ENCODE measurements at regions not wholly inside any gene's neighbourhood (a gene's known extent, or its start where the extent isn't known, plus 50 kb on each side); places are given as distances from the start of the nearest gene placed in this dataset.
"Not testable (repeated sequence)": the region's sequence is repeated elsewhere in the genome, so short reads cannot be mapped to it uniquely, and the experiment has no call there.

GRCh38 chr5:130845049-130845765 lies 319.8 kb downstream of the HINT1 start:
- DNase-seq (ENCODE audit: extremely low read depth, low read depth, low spot score), result no peak

GRCh38 chr5:130836729-130837649 lies 328.1 kb downstream of the HINT1 start:
- no peak for DNase-seq (ENCODE audit: extremely low read depth, low read depth, low spot score)

GRCh38 chr5:130817598-130818384 lies 347.3 kb downstream of the HINT1 start:
- not testable (repeated sequence) for DNase-seq (ENCODE audit: extremely low read depth, low read depth, low spot score)

- no peak for DNase-seq (ENCODE audit: extremely low read depth, low read depth, low spot score)
These were observed 349.8 kb downstream of the HINT1 start for GRCh38 chr5:130815246-130815645.

GRCh38 chr5:130808691-130809090 lies 356.4 kb downstream of the HINT1 start:
- no peak for DNase-seq (ENCODE audit: extremely low read depth, low read depth, low spot score)

GRCh38 chr5:130805648-130806047 lies 359.4 kb downstream of the HINT1 start:
- no peak for DNase-seq (ENCODE audit: extremely low read depth, low read depth, low spot score)

- no peak for DNase-seq (ENCODE audit: extremely low read depth, low read depth, low spot score)
These were observed 360.0 kb downstream of the HINT1 start for GRCh38 chr5:130805036-130805435.

GRCh38 chr5:130801963-130802362 lies 363.1 kb downstream of the HINT1 start:
- no peak for DNase-seq (ENCODE audit: extremely low read depth, low read depth, low spot score)

GRCh38 chr5:130799015-130799414 lies 366.0 kb downstream of the HINT1 start:
- no peak for DNase-seq (ENCODE audit: extremely low read depth, low read depth, low spot score)

- no peak for DNase-seq (ENCODE audit: extremely low read depth, low read depth, low spot score)
These were observed 367.8 kb downstream of the HINT1 start for GRCh38 chr5:130797303-130797702.

- no peak for DNase-seq (ENCODE audit: extremely low read depth, low read depth, low spot score)
These were observed 368.2 kb downstream of the HINT1 start for GRCh38 chr5:130796902-130797301.

- DNase-seq (ENCODE audit: extremely low read depth, low read depth, low spot score), result no peak
These were observed 369.0 kb downstream of the HINT1 start for GRCh38 chr5:130796032-130796431.

- DNase-seq (ENCODE audit: extremely low read depth, low read depth, low spot score), result no peak
These were observed 370.0 kb downstream of the HINT1 start for GRCh38 chr5:130795037-130795436.

GRCh38 chr5:130777794-130778193 lies 387.3 kb downstream of the HINT1 start:
- no peak for DNase-seq (ENCODE audit: extremely low read depth, low read depth, low spot score)

GRCh38 chr5:130773813-130774212 lies 391.2 kb downstream of the HINT1 start:
- DNase-seq (ENCODE audit: extremely low read depth, low read depth, low spot score), result no peak

GRCh38 chr5:130762031-130762430 lies 403.0 kb downstream of the HINT1 start:
- DNase-seq (ENCODE audit: extremely low read depth, low read depth, low spot score), result no peak

- DNase-seq (ENCODE audit: extremely low read depth, low read depth, low spot score), result no peak
These were observed 406.0 kb downstream of the HINT1 start for GRCh38 chr5:130759061-130759460.

GRCh38 chr5:130747556-130747955 lies 417.5 kb downstream of the HINT1 start:
- DNase-seq (ENCODE audit: extremely low read depth, low read depth, low spot score), result no peak

GRCh38 chr5:130746641-130747040 lies 418.4 kb downstream of the HINT1 start:
- not testable (repeated sequence) for DNase-seq (ENCODE audit: extremely low read depth, low read depth, low spot score)

GRCh38 chr5:130743092-130743491 lies 422.0 kb downstream of the HINT1 start:
- no peak for DNase-seq (ENCODE audit: extremely low read depth, low read depth, low spot score)

- no peak for DNase-seq (ENCODE audit: extremely low read depth, low read depth, low spot score)
These were observed 424.9 kb downstream of the HINT1 start for GRCh38 chr5:130740047-130740569.

All from glomerular endothelial cell (primary cell).